Stimulated activated memory B cell treated with anti-CD40 and anti-IgM and Interleukin-4, amounts not matched to agents 10 μg/mL and 1 μg/mL and 100 μg/mL, for 72 hours (primary cell): ENCODE measurements at regions not wholly inside any gene's neighbourhood (a gene's known extent, or its start where the extent isn't known, plus 50 kb on each side); places are given as distances from the start of the nearest gene placed in this dataset.

Experiments used
- ATAC-seq: fragments of 150-1000 bp; cut with Tn5 transposase; 2 replicates; pipeline ENCODE4 v1.10.0; 2021
- H3K27ac Mint-ChIP-seq: one replicate; pipeline ENCODE4 v1.8.0; 2022; ENCODE audit warnings: mild to moderate bottlenecking, mixed read lengths
- H3K27me3 Mint-ChIP-seq: one replicate; pipeline ENCODE4 v1.8.0; 2022; ENCODE audit warnings: mixed read lengths
- H3K36me3 Mint-ChIP-seq: one replicate; pipeline ENCODE4 v1.8.0; 2022; ENCODE audit warnings: mixed read lengths
- H3K4me1 Mint-ChIP-seq: one replicate; pipeline ENCODE4 v1.8.0; 2022; ENCODE audit warnings: mixed read lengths
- H3K4me3 Mint-ChIP-seq: one replicate; pipeline ENCODE4 v1.8.0; 2022; ENCODE audit warnings: mild to moderate bottlenecking, moderate library complexity, mixed read lengths
- H3K9me3 Mint-ChIP-seq: one replicate; pipeline ENCODE4 v1.8.0; 2022; ENCODE audit warnings: mixed read lengths

- ATAC-seq = peak; percentile 64
- H3K27me3 Mint-ChIP-seq = no peaks in the 10 kb centered on the region
- no peak overlapping the region for H3K27ac Mint-ChIP-seq
- no peaks in the 10 kb centered on the region for H3K36me3 Mint-ChIP-seq
- H3K4me3 Mint-ChIP-seq = no peak overlapping the region
- H3K4me1 Mint-ChIP-seq = no peaks in the 10 kb centered on the region
- H3K9me3 Mint-ChIP-seq = no peaks in the 10 kb centered on the region
Observed at GRCh38 chr5:18305288-18305924, 671.1 kb downstream of the TAF11L14 start.

GRCh38 chr5:18311266-18311665 is 677.0 kb downstream of the TAF11L14 start:
- H3K9me3 Mint-ChIP-seq = no peaks in the 10 kb centered on the region
- ATAC-seq = no peak
- H3K27me3 Mint-ChIP-seq = no peaks in the 10 kb centered on the region
- no peak overlapping the region for H3K27ac Mint-ChIP-seq
- no peaks in the 10 kb centered on the region for H3K4me1 Mint-ChIP-seq
- no peaks in the 10 kb centered on the region for H3K36me3 Mint-ChIP-seq
- no peak overlapping the region for H3K4me3 Mint-ChIP-seq

GRCh38 chr5:18312016-18312415 is 677.8 kb downstream of the TAF11L14 start:
- no peak overlapping the region for H3K4me3 Mint-ChIP-seq
- H3K27me3 Mint-ChIP-seq = no peaks in the 10 kb centered on the region
- ATAC-seq = no peak
- no peaks in the 10 kb centered on the region for H3K9me3 Mint-ChIP-seq
- H3K36me3 Mint-ChIP-seq = no peaks in the 10 kb centered on the region
- no peak overlapping the region for H3K27ac Mint-ChIP-seq
- H3K4me1 Mint-ChIP-seq = no peaks in the 10 kb centered on the region

GRCh38 chr5:18314192-18314778 is 680.0 kb downstream of the TAF11L14 start:
- Mint-ChIP-seq H3K27ac (no peak overlapping the region), H3K27me3 (no peaks in the 10 kb centered on the region), H3K36me3 (no peaks in the 10 kb centered on the region), H3K4me3 (no peak overlapping the region), H3K9me3 (no peaks in the 10 kb centered on the region), H3K4me1 (no peaks in the 10 kb centered on the region)
- ATAC-seq = no peak

- Mint-ChIP-seq H3K4me1 (no peaks in the 10 kb centered on the region), H3K4me3 (no peak overlapping the region), H3K27ac (no peak overlapping the region), H3K36me3 (no peaks in the 10 kb centered on the region), H3K27me3 (peaks cover 8% of the 10 kb centered on the region), H3K9me3 (peaks cover 4% of the 10 kb centered on the region)
- ATAC-seq = no peak
Observed at GRCh38 chr5:18321262-18321942, 687.1 kb downstream of the TAF11L14 start.

GRCh38 chr5:18323891-18324290 is 689.6 kb downstream of the TAF11L14 start:
- H3K9me3 Mint-ChIP-seq = peaks cover 4% of the 10 kb centered on the region
- no peaks in the 10 kb centered on the region for H3K4me1 Mint-ChIP-seq
- H3K4me3 Mint-ChIP-seq = no peak overlapping the region
- no peaks in the 10 kb centered on the region for H3K36me3 Mint-ChIP-seq
- H3K27me3 Mint-ChIP-seq = peaks cover 8% of the 10 kb centered on the region
- no peak overlapping the region for H3K27ac Mint-ChIP-seq
- no peak for ATAC-seq

GRCh38 chr5:18325431-18325830 is 691.2 kb downstream of the TAF11L14 start:
- Mint-ChIP-seq H3K27me3 (peaks cover 8% of the 10 kb centered on the region), H3K36me3 (no peaks in the 10 kb centered on the region), H3K4me1 (no peaks in the 10 kb centered on the region), H3K9me3 (peaks cover 4% of the 10 kb centered on the region), H3K27ac (no peak overlapping the region), H3K4me3 (no peak overlapping the region)
- ATAC-seq = no peak

- Mint-ChIP-seq H3K27me3 (peaks cover 8% of the 10 kb centered on the region), H3K9me3 (peaks cover 10% of the 10 kb centered on the region), H3K36me3 (no peaks in the 10 kb centered on the region), H3K4me1 (no peaks in the 10 kb centered on the region), H3K4me3 (no peak overlapping the region), H3K27ac (no peak overlapping the region)
- no peak for ATAC-seq
Observed at GRCh38 chr5:18329328-18329727, 695.1 kb downstream of the TAF11L14 start.

- Mint-ChIP-seq H3K36me3 (no peaks in the 10 kb centered on the region), H3K27ac (no peak overlapping the region), H3K27me3 (no peaks in the 10 kb centered on the region), H3K4me1 (no peaks in the 10 kb centered on the region), H3K4me3 (no peak overlapping the region), H3K9me3 (peaks cover 6% of the 10 kb centered on the region)
- no peak for ATAC-seq
Observed at GRCh38 chr5:18333841-18334240, 699.6 kb downstream of the TAF11L14 start.

GRCh38 chr5:18334949-18335348 is 700.7 kb downstream of the TAF11L14 start:
- Mint-ChIP-seq H3K4me3 (no peak overlapping the region), H3K36me3 (no peaks in the 10 kb centered on the region), H3K4me1 (no peaks in the 10 kb centered on the region), H3K9me3 (peaks cover 6% of the 10 kb centered on the region), H3K27me3 (no peaks in the 10 kb centered on the region), H3K27ac (no peak overlapping the region)
- ATAC-seq = no peak

- no peaks in the 10 kb centered on the region for H3K4me1 Mint-ChIP-seq
- no peaks in the 10 kb centered on the region for H3K9me3 Mint-ChIP-seq
- no peaks in the 10 kb centered on the region for H3K36me3 Mint-ChIP-seq
- H3K4me3 Mint-ChIP-seq = no peak overlapping the region
- H3K27me3 Mint-ChIP-seq = no peaks in the 10 kb centered on the region
- no peak overlapping the region for H3K27ac Mint-ChIP-seq
- ATAC-seq = no peak
Observed at GRCh38 chr5:18354828-18355227, 720.6 kb downstream of the TAF11L14 start.

GRCh38 chr5:18357486-18357885 is 723.2 kb downstream of the TAF11L14 start:
- Mint-ChIP-seq H3K4me1 (no peaks in the 10 kb centered on the region), H3K36me3 (no peaks in the 10 kb centered on the region), H3K27ac (no peak overlapping the region), H3K27me3 (no peaks in the 10 kb centered on the region), H3K4me3 (no peak overlapping the region), H3K9me3 (no peaks in the 10 kb centered on the region)
- ATAC-seq = no peak

- Mint-ChIP-seq H3K36me3 (no peaks in the 10 kb centered on the region), H3K4me3 (no peak overlapping the region), H3K4me1 (no peaks in the 10 kb centered on the region), H3K27me3 (no peaks in the 10 kb centered on the region), H3K27ac (no peak overlapping the region), H3K9me3 (no peaks in the 10 kb centered on the region)
- no peak for ATAC-seq
Observed at GRCh38 chr5:18366234-18366633, 732.0 kb downstream of the TAF11L14 start.

- Mint-ChIP-seq H3K27ac (no peak overlapping the region), H3K9me3 (no peaks in the 10 kb centered on the region), H3K4me3 (no peak overlapping the region), H3K36me3 (no peaks in the 10 kb centered on the region), H3K4me1 (no peaks in the 10 kb centered on the region), H3K27me3 (no peaks in the 10 kb centered on the region)
- no peak for ATAC-seq
Observed at GRCh38 chr5:18370531-18370930, 736.3 kb downstream of the TAF11L14 start.

GRCh38 chr5:18375641-18376040 is 741.4 kb downstream of the TAF11L14 start:
- no peak overlapping the region for H3K4me3 Mint-ChIP-seq
- H3K27me3 Mint-ChIP-seq = no peaks in the 10 kb centered on the region
- no peaks in the 10 kb centered on the region for H3K9me3 Mint-ChIP-seq

GRCh38 chr5:18378066-18378465 is 743.8 kb downstream of the TAF11L14 start:
- no peaks in the 10 kb centered on the region for H3K9me3 Mint-ChIP-seq
- H3K27me3 Mint-ChIP-seq = no peaks in the 10 kb centered on the region
- H3K4me1 Mint-ChIP-seq = no peaks in the 10 kb centered on the region
- H3K27ac Mint-ChIP-seq = no peak overlapping the region
- H3K4me3 Mint-ChIP-seq = no peak overlapping the region
- no peak for ATAC-seq
- H3K36me3 Mint-ChIP-seq = no peaks in the 10 kb centered on the region

More at GRCh38 chr5:18375641-18376040, 741.4 kb downstream of the TAF11L14 start:
- Mint-ChIP-seq H3K36me3 (no peaks in the 10 kb centered on the region), H3K4me1 (no peaks in the 10 kb centered on the region), H3K27ac (no peak overlapping the region)
- no peak for ATAC-seq
